ENCODE measurements at regions not wholly inside any gene's neighbourhood (a gene's known extent, or its start where the extent isn't known, plus 50 kb on each side); places are given as distances from the start of the nearest gene placed in this dataset.

- TF ChIP-seq SUZ12 (IDR thresholded peaks at IDR 0.05; ENCODE audit: extremely low read depth, insufficient read depth, insufficient read length), result no peak
- no peak for TF ChIP-seq ZNF274 (IDR thresholded peaks at IDR 0.05; ENCODE audit: low read depth, low read length)
Measured at GRCh38 chr9:118331622-118332045, 627.4 kb downstream of the TLR4 start.
